ENCODE measurements at regions not wholly inside any gene's neighbourhood (a gene's known extent, or its start where the extent isn't known, plus 50 kb on each side); places are given as distances from the start of the nearest gene placed in this dataset.

GRCh38 chr17:72354071-72354470 is 233.3 kb downstream of the SOX9 start:
- no peak for TF ChIP-seq POLR2A (IDR thresholded peaks at IDR 0.05; ENCODE audit: low read depth, low read length)
- no peak for TF ChIP-seq EZH2 (IDR thresholded peaks at IDR 0.05; ENCODE audit: borderline replicate concordance, low read depth, low read length, severe bottlenecking)
- H4K20me1 ChIP-seq (replicated peaks; ENCODE audit: control insufficient read depth, extremely low read depth, insufficient read depth, low read length) = no peaks in the 10 kb centered on the region
- dilution Hi-C loops (cut with MboI; ENCODE audit: extremely low pct_ligation_motif_present, low sequenced_read_pairs) (no loop called here), intact Hi-C loops (cut with micrococcal nuclease) (no loop called here)
- H3K4me2 ChIP-seq (ENCODE audit: insufficient read depth, low read length) = no peak overlapping the region
- H3K79me2 ChIP-seq (ENCODE audit: control insufficient read depth, insufficient read depth, low read length) = no peaks in the 10 kb centered on the region
- H3K9me1 ChIP-seq (replicated peaks; ENCODE audit: control insufficient read depth, extremely low read depth, insufficient read depth, low read length) = no peaks in the 10 kb centered on the region
- no peaks in the 10 kb centered on the region for H3K9me3 ChIP-seq (replicated peaks; ENCODE audit: control insufficient read depth, insufficient read depth, low read length)
- no peaks in the 10 kb centered on the region for H3K4me1 ChIP-seq (ENCODE audit: control insufficient read depth, extremely low read depth, insufficient read depth, low read length)
- DNase-seq (ENCODE audit: low read depth, low spot score) = no peak
- ChIA-PET CTCF (no interaction called here), POLR2A (no interaction called here)
- H2AFZ ChIP-seq (ENCODE audit: low read depth, low read length) = no peak overlapping the region
- no peak overlapping the region for H3K9ac ChIP-seq (replicated peaks; ENCODE audit: extremely low read depth, insufficient read depth, low read length)
- no peaks in the 10 kb centered on the region for H3K36me3 ChIP-seq (ENCODE audit: control insufficient read depth in 2 of 2, extremely low read depth in 1 of 2, insufficient read depth in 2 of 2, low read length in 2 of 2)
- FAIRE-seq = no peak
- no peak overlapping the region for H3K27ac ChIP-seq (ENCODE audit: insufficient read depth, low read depth, low read length)
- BruUV-seq (replicated peaks) = no TSS peak
- peaks cover 0 to under 1% of the 10 kb centered on the region in 2 experiments for H3K27me3 ChIP-seq (ENCODE audit: control insufficient read depth in 2 of 2, insufficient read depth in 2 of 2, low read length in 2 of 2)
- no peak overlapping the region for H3K4me3 ChIP-seq (replicated peaks in 1 of 3; ENCODE audit: insufficient read depth in 1 of 3, low read depth in 1 of 3, low read length in 3 of 3)

- Histone ChIP-seq H3K4me3 (replicated peaks in 1 of 3; ENCODE audit: insufficient read depth in 1 of 3, low read depth in 1 of 3, low read length in 3 of 3) (no peak overlapping the region), H3K79me2 (ENCODE audit: control insufficient read depth, insufficient read depth, low read length) (no peaks in the 10 kb centered on the region), H3K36me3 (ENCODE audit: control insufficient read depth in 2 of 2, extremely low read depth in 1 of 2, insufficient read depth in 2 of 2, low read length in 2 of 2) (no peaks in the 10 kb centered on the region), H3K27me3 (ENCODE audit: control insufficient read depth in 2 of 2, insufficient read depth in 2 of 2, low read length in 2 of 2) (no peaks in the 10 kb centered on the region), H2AFZ (ENCODE audit: low read depth, low read length) (no peak overlapping the region), H3K9me1 (replicated peaks; ENCODE audit: control insufficient read depth, extremely low read depth, insufficient read depth, low read length) (no peaks in the 10 kb centered on the region), H3K4me2 (ENCODE audit: insufficient read depth, low read length) (no peak overlapping the region), H4K20me1 (replicated peaks; ENCODE audit: control insufficient read depth, extremely low read depth, insufficient read depth, low read length) (no peaks in the 10 kb centered on the region), H3K4me1 (ENCODE audit: control insufficient read depth, extremely low read depth, insufficient read depth, low read length) (no peaks in the 10 kb centered on the region), H3K9me3 (replicated peaks; ENCODE audit: control insufficient read depth, insufficient read depth, low read length) (peaks cover 2% of the 10 kb centered on the region), H3K9ac (replicated peaks; ENCODE audit: extremely low read depth, insufficient read depth, low read length) (no peak overlapping the region), H3K27ac (ENCODE audit: insufficient read depth, low read depth, low read length) (no peak overlapping the region)
- no peak for DNase-seq (ENCODE audit: low read depth, low spot score)
- BruUV-seq (replicated peaks) = no TSS peak
- no peak for FAIRE-seq
- dilution Hi-C loops (cut with MboI; ENCODE audit: extremely low pct_ligation_motif_present, low sequenced_read_pairs) (no loop called here), intact Hi-C loops (cut with micrococcal nuclease) (no loop called here)
- no peak for TF ChIP-seq MAX (IDR thresholded peaks at IDR 0.05; ENCODE audit: insufficient read depth, insufficient read length)
- no peak for TF ChIP-seq GATA2 (IDR thresholded peaks at IDR 0.05; ENCODE audit: insufficient read depth, insufficient read length, low read depth, low read length)
- no peak for TF ChIP-seq CTCF (IDR thresholded peaks at IDR 0.05; ENCODE audit: extremely low read depth in 1 of 2, insufficient read depth in 1 of 2, low read depth in 1 of 2, low read length in 2 of 2)
- TF ChIP-seq POLR2AphosphoS5 (IDR thresholded peaks at IDR 0.05; ENCODE audit: insufficient read depth, low read depth, low read length) = no peak
- TF ChIP-seq POLR2A (IDR thresholded peaks at IDR 0.05; ENCODE audit: low read depth, low read length) = no peak
- no peak for TF ChIP-seq MYC (IDR thresholded peaks at IDR 0.05; ENCODE audit: low read depth, low read length)
- no peak for TF ChIP-seq EZH2 (IDR thresholded peaks at IDR 0.05; ENCODE audit: borderline replicate concordance, low read depth, low read length, severe bottlenecking)
- TF ChIP-seq FOS (IDR thresholded peaks at IDR 0.05; ENCODE audit: borderline replicate concordance, insufficient read depth, low read length) = no peak
- TF ChIP-seq JUN (IDR thresholded peaks at IDR 0.05; ENCODE audit: borderline replicate concordance, insufficient read depth, insufficient read length, low read depth) = no peak
- POLR2A ChIA-PET = interaction anchor here (0.6 kb wide), 1 partner anchor 7 kb away, joined by 3 read pairs; no protein-coding TSS in a partner anchor
- CTCF ChIA-PET = no interaction called here
Measured at GRCh38 chr17:72357764-72358365, 237.0 kb downstream of the SOX9 start.
